GM12873 (cell line): ENCODE measurements at regions not wholly inside any gene's neighbourhood (a gene's known extent, or its start where the extent isn't known, plus 50 kb on each side); places are given as distances from the start of the nearest gene placed in this dataset.

Experiments
- CTCF ChIP-seq: IDR thresholded peaks from 2 replicates; pipeline ENCODE4 v1.5.1; 2012; ENCODE audit warnings: low read depth, mild to moderate bottlenecking, moderate library complexity, low read length, control low read depth; ENCODE audit not compliant: insufficient read depth; ENCODE audit errors: missing control alignments

- no peak for TF ChIP-seq CTCF
Observed at GRCh38 chr4:126761947-126762662, 870.7 kb upstream of the INTU start.

- no peak for TF ChIP-seq CTCF
Observed at GRCh38 chr4:126762663-126763247, 870.0 kb upstream of the INTU start.

GRCh38 chr4:126766241-126766640 is 866.5 kb upstream of the INTU start:
- TF ChIP-seq CTCF: no peak

- no peak for TF ChIP-seq CTCF
Observed at GRCh38 chr4:126768338-126768737, 864.4 kb upstream of the INTU start.

- TF ChIP-seq CTCF: no peak
Observed at GRCh38 chr4:126772662-126773061, 860.1 kb upstream of the INTU start.

GRCh38 chr4:126775485-126776106 is 857.2 kb upstream of the INTU start:
- TF ChIP-seq CTCF: no peak

- no peak for TF ChIP-seq CTCF
Observed at GRCh38 chr4:126776361-126776760, 856.4 kb upstream of the INTU start.
